Fibroblast of lung (primary cell): ENCODE measurements at regions not wholly inside any gene's neighbourhood (a gene's known extent, or its start where the extent isn't known, plus 50 kb on each side); places are given as distances from the start of the nearest gene placed in this dataset.

Source experiments
- EZH2 ChIP-seq: IDR thresholded peaks from 2 replicates; pipeline ENCODE4 v1.5.1; 2012; ENCODE audit warnings: low read length, control low read depth, mild to moderate bottlenecking; ENCODE audit errors: missing control alignments
- TF ChIP-seq, protein P1 (sequence below), 2 donors: IDR thresholded peaks in 1 of 2; conservative IDR thresholded peaks in 1 of 2; 1 replicate in 1 of 2; 2 replicates in 1 of 2; pipeline ENCODE4 v1.5.1; 2011 to 2012; ENCODE audit warnings: low read length in 2 of 2, control low read depth in 1 of 2, inconsistent platforms in 1 of 2, low read depth in 1 of 2, mild to moderate bottlenecking in 1 of 2

DNA sequence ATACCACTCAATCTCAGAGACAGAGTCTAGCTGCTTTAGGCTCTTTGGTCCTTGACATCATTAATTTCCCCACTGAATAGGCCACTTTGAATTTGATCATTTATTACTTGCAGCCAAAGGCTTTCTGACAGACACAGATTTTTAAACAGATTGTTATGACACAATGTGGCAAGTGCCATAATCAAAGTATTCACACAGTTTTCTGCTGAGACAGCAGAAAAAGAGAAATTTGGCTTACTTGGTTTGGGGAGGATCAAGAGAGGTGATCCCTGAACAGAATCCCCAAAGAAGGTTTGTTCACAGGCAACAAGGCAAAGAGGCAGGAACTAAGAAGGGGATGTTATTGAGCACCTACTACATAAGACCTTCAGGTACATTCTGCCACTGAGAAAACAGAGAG, 138.0 kb upstream of the TOP1 start:
- TF ChIP-seq, protein P1, sequence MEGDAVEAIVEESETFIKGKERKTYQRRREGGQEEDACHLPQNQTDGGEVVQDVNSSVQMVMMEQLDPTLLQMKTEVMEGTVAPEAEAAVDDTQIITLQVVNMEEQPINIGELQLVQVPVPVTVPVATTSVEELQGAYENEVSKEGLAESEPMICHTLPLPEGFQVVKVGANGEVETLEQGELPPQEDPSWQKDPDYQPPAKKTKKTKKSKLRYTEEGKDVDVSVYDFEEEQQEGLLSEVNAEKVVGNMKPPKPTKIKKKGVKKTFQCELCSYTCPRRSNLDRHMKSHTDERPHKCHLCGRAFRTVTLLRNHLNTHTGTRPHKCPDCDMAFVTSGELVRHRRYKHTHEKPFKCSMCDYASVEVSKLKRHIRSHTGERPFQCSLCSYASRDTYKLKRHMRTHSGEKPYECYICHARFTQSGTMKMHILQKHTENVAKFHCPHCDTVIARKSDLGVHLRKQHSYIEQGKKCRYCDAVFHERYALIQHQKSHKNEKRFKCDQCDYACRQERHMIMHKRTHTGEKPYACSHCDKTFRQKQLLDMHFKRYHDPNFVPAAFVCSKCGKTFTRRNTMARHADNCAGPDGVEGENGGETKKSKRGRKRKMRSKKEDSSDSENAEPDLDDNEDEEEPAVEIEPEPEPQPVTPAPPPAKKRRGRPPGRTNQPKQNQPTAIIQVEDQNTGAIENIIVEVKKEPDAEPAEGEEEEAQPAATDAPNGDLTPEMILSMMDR (conservative IDR thresholded peaks at IDR 0.05 in 1 of 2, IDR thresholded peaks at IDR 0.05 in 1 of 2; ENCODE audit: low read depth in 1 of 2, low read length in 2 of 2) = no peak
- no peak for TF ChIP-seq EZH2
